Psoas muscle (tissue), 7 donors: ENCODE measurements at regions not wholly inside any gene's neighbourhood (a gene's known extent, or its start where the extent isn't known, plus 50 kb on each side); places are given as distances from the start of the nearest gene placed in this dataset.

Experiments
- ATAC-seq, 4 donors: fragments of 200-7000 bp; cut with Tn5 transposase; one replicate each; pipeline ENCODE4 v1.9.1; 2020; ENCODE audit warnings: moderate library complexity in 3 of 4, mild to moderate bottlenecking in 2 of 4
- DNase-seq, 2 donors: peaks; one replicate each; pipeline ENCODE4 v3.0.0-alpha.2; 2020
- H3K27ac ChIP-seq: fragments of 200-600 bp; one replicate; pipeline ENCODE4 v1.8.0; 2022
- H3K27me3 ChIP-seq, 3 donors: fragments of 200-600 bp in 1 of 3; one replicate each; pipeline versions ENCODE4 v1.6.1 to v1.8.0; 2013 to 2022; ENCODE audit warnings: low read length in 2 of 3, mild to moderate bottlenecking in 2 of 3, moderate library complexity in 1 of 3; ENCODE audit not compliant: insufficient read depth in 3 of 3
- H3K36me3 ChIP-seq, 2 donors: fragments of 200-600 bp in 1 of 2; one replicate each; pipeline versions ENCODE4 v1.6.1 to v1.8.0; 2013 to 2022; ENCODE audit warnings: low read depth in 1 of 2, mild to moderate bottlenecking in 1 of 2, moderate library complexity in 1 of 2; ENCODE audit not compliant: insufficient read depth in 1 of 2
- H3K4me1 ChIP-seq: fragments of 200-600 bp; one replicate; pipeline ENCODE4 v1.8.0; 2022
- H3K4me3 ChIP-seq: fragments of 200-600 bp; one replicate; pipeline ENCODE4 v1.8.0; 2022; ENCODE audit warnings: mild to moderate bottlenecking
- H3K9me3 ChIP-seq: fragments of 200-600 bp; one replicate; pipeline ENCODE4 v1.8.0; 2022
- WGBS, 3 donors: extraction: QIAGEN DNeasy Blood & Tissue Kit; methylation state at CpG; one replicate each; pipeline versions ENCODE4 v1.1.6 to v1.1.7; 2013; 5-methylcytosine and 5-hydroxymethylcytosine counted together
- intact Hi-C, 2 donors: fragments of 100-400 bp; cut with DNase I; formaldehyde crosslinking; loops; one replicate each; pipeline versions ENCODE4 v1.11.0 to v1.14.2; 2022
- TF ChIP-seq, protein P1 (sequence below): fragments of 200-600 bp; IDR thresholded peaks from one replicate; pipeline ENCODE4 v1.8.0; 2022; ENCODE audit warnings: antibody characterized with exemption
- donor health status: healthy with polysubstance abuse.
- donor health status: DM: no; HTN: no; CAD: no; lungs with moderate emphysema.
- donor health status: Bipolar disorder and iron deficiency.
- donor health status: healthy.
- donor health status: DM: yes; HTN: yes; CAD: no.
- donor health status: DM: no; HTN: no; CAD: no.
- donor health status: DM: yes; HTN: yes; CAD: no.

DNA sequence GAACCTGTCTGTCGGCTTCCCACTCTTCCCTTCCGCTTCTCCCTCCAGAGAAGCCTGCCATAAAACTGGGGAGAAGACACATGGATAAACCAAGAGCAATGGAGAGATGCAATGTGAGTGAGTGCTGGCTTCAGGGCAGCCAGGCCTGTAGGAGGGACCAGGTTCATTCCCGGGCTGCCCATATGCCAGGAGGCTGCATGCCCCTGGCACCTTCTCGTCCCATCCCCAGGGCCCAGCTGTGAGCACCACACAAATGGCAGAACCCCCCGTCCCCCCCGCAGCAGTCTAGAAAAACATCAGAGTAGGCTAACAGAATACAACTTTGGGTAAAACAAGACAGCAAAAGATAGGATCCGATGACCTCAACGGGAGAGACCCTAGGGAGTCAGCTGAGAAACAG is 341.3 kb upstream of the SHH start:
- peaks cover 0 to 6% (median 6%) of the 10 kb centered on the region in 3 donors for H3K27me3 ChIP-seq
- no peak for ATAC-seq
- H3K4me3 ChIP-seq, result no peak overlapping the region
- 89 to 95% (median 89%) methylated on average over 8 of the region's 8 CpGs for WGBS, 3 donors
- TF ChIP-seq, protein P1, sequence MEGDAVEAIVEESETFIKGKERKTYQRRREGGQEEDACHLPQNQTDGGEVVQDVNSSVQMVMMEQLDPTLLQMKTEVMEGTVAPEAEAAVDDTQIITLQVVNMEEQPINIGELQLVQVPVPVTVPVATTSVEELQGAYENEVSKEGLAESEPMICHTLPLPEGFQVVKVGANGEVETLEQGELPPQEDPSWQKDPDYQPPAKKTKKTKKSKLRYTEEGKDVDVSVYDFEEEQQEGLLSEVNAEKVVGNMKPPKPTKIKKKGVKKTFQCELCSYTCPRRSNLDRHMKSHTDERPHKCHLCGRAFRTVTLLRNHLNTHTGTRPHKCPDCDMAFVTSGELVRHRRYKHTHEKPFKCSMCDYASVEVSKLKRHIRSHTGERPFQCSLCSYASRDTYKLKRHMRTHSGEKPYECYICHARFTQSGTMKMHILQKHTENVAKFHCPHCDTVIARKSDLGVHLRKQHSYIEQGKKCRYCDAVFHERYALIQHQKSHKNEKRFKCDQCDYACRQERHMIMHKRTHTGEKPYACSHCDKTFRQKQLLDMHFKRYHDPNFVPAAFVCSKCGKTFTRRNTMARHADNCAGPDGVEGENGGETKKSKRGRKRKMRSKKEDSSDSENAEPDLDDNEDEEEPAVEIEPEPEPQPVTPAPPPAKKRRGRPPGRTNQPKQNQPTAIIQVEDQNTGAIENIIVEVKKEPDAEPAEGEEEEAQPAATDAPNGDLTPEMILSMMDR, result no peak
- intact Hi-C loops, result no loop called here
- DNase-seq, result no peak
- H3K9me3 ChIP-seq, result no peaks in the 10 kb centered on the region
- no peaks in the 10 kb centered on the region for H3K36me3 ChIP-seq
- H3K27ac ChIP-seq, result no peak overlapping the region
- H3K4me1 ChIP-seq, result no peaks in the 10 kb centered on the region

DNA sequence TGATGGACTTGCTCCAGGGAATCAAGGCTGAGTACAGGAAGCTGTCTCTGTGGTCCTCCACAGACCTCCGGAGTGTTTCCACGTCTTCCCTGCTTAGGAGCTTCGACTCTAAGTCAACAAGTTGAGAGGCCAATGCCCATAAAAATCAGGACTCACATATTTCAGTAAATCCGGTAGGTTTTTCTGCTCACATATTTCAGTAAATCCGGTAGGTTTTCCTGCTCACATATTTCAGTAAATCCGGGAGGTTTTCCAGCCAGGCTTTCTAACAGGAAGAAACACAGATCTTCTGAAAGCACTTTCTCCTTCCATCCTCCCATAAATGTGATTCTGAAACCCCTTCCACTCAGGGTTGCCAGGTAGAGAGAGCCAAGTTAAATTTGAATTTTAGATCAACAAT is 340.1 kb upstream of the SHH start:
- intact Hi-C loops, result no loop called here
- DNase-seq (no peak), ATAC-seq (no peak)
- Histone ChIP-seq H3K4me1 (no peaks in the 10 kb centered on the region), H3K36me3 (no peaks in the 10 kb centered on the region), H3K27ac (no peak overlapping the region), H3K9me3 (no peaks in the 10 kb centered on the region), H3K4me3 (no peak overlapping the region), H3K27me3 (peaks cover 0 to 6% (median 2%) of the 10 kb centered on the region in 3 donors)
- TF ChIP-seq, protein P1, result no peak
- 22 to 27% (median 23%) methylated on average over 6 of the region's 6 CpGs for WGBS, 3 donors

DNA sequence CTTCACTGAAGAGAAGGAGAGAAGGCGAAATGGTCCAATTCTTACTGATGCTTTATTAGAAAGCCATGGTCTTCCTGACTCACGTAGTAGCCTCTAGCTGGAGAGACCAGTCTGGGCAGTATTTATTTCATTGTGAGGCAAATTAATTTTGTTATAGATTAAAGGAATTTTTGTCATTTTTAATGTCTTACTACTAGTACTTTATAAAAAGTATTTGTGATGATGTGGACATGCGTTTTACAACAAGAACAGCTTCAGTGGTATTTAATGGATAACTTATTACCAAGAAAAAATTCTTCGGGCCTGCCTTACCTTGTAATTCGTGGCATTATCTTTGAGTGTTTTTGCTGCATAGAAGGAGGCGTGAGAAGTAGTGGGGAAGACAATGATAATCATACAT is 339.4 kb upstream of the SHH start:
- H3K4me3 ChIP-seq, result no peak overlapping the region
- ATAC-seq, result no peak
- TF ChIP-seq, protein P1, result no peak
- H3K27ac ChIP-seq, result no peak overlapping the region
- WGBS, 3 donors, result 79 to 86% (median 82%) methylated on average over 6 of the region's 6 CpGs
- peaks cover 0 to 6% (median 0%) of the 10 kb centered on the region in 3 donors for H3K27me3 ChIP-seq
- intact Hi-C loops, result no loop called here
- H3K9me3 ChIP-seq, result no peaks in the 10 kb centered on the region
- H3K4me1 ChIP-seq, result no peaks in the 10 kb centered on the region
- H3K36me3 ChIP-seq, result no peaks in the 10 kb centered on the region
- no peak for DNase-seq

DNA sequence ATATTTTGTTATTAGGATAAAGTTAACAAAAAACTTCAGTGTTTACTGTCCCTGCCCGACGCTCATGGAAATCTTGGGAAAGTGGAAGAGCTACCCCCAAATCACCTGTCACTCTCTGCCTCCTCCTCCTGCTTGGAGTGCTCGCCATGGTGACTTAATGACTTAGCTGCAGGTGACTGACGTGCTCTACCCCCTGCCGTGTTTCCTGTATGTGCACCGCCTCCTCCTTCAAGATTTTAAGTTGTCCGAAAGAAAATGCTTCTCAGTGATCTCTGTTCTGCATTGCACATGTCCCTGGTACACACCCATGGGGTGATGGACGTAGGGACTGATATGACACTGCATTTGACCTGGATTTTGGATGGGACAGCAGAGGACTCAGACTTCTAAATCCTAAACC is 338.8 kb upstream of the SHH start:
- peaks cover 0 to 6% (median 0%) of the 10 kb centered on the region in 3 donors for H3K27me3 ChIP-seq
- WGBS, 3 donors, result 44 to 47% (median 46%) methylated on average over 8 of the region's 8 CpGs
- TF ChIP-seq, protein P1, result no peak
- ATAC-seq (no peak), DNase-seq (no peak)
- no peaks in the 10 kb centered on the region for H3K36me3 ChIP-seq
- no peak overlapping the region for H3K27ac ChIP-seq
- no peaks in the 10 kb centered on the region for H3K4me1 ChIP-seq
- H3K9me3 ChIP-seq, result no peaks in the 10 kb centered on the region
- intact Hi-C loops, result no loop called here
- H3K4me3 ChIP-seq, result no peak overlapping the region

DNA sequence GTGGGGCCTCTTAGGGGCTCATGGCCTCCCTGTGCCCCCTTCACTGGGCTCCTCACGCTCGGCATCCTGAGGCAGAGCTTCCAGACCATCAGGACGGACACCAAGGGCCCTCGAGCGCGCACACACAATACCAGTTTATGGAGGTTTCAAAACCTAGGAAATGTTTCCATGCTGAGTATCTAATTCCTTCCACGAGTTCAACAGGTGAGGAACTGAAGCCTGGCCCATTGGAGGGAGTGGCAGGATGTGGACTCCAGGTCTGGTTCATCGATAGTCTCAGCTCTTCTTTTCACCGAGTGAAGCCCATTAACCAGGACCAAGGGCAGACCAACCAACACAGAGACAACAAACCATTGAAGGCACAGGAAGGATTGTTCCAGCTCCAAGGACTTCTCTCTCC is 336.7 kb upstream of the SHH start:
- no peaks in the 10 kb centered on the region for H3K9me3 ChIP-seq
- 87 to 94% (median 92%) methylated on average over 9 of the region's 9 CpGs for WGBS, 3 donors
- no peak overlapping the region for H3K4me3 ChIP-seq
- no peak overlapping the region for H3K27ac ChIP-seq
- intact Hi-C loops, result no loop called here
- no peak for DNase-seq
- no peaks in the 10 kb centered on the region for H3K4me1 ChIP-seq
- no peak for ATAC-seq
- peaks cover 0 to 6% (median 0%) of the 10 kb centered on the region in 3 donors for H3K27me3 ChIP-seq
- TF ChIP-seq, protein P1, result no peak
- no peaks in the 10 kb centered on the region for H3K36me3 ChIP-seq
